ENCODE measurements at regions not wholly inside any gene's neighbourhood (a gene's known extent, or its start where the extent isn't known, plus 50 kb on each side); places are given as distances from the start of the nearest gene placed in this dataset.

- no peak overlapping the region for H3K27ac Mint-ChIP-seq
- peaks cover 7% of the 10 kb centered on the region for H3K27me3 Mint-ChIP-seq
Measured at GRCh38 chr5:111641533-111642233, 115.3 kb downstream of the NREP start.

GRCh38 chr5:111639912-111640311, 117.1 kb downstream of the NREP start:
- H3K9me3 Mint-ChIP-seq (ENCODE audit: low read depth), result peaks cover 25% of the 10 kb centered on the region
- TF ChIP-seq CTCF (IDR thresholded peaks at IDR 0.05; ENCODE audit: unreplicated experiment), result no peak
- H3K27ac Mint-ChIP-seq, result no peak overlapping the region
- peaks cover under 1% of the 10 kb centered on the region for H3K27me3 Mint-ChIP-seq
- H3K4me3 Mint-ChIP-seq (ENCODE audit: low read depth), result no peak overlapping the region
- peaks cover 4% of the 10 kb centered on the region for H3K36me3 Mint-ChIP-seq (ENCODE audit: insufficient read depth)
- peaks cover 7% of the 10 kb centered on the region for H3K4me1 Mint-ChIP-seq (ENCODE audit: low read depth)
- DNase-seq (ENCODE audit: low spot score, unreplicated experiment), result no peak

More at GRCh38 chr5:111641533-111642233, 115.3 kb downstream of the NREP start:
- no peak for TF ChIP-seq CTCF (IDR thresholded peaks at IDR 0.05; ENCODE audit: unreplicated experiment)
- no peak overlapping the region for H3K4me3 Mint-ChIP-seq (ENCODE audit: low read depth)
- peaks cover 7% of the 10 kb centered on the region for H3K4me1 Mint-ChIP-seq (ENCODE audit: low read depth)
- H3K9me3 Mint-ChIP-seq (ENCODE audit: low read depth), result peaks cover 25% of the 10 kb centered on the region
- DNase-seq (ENCODE audit: low spot score, unreplicated experiment), result no peak
- H3K36me3 Mint-ChIP-seq (ENCODE audit: insufficient read depth), result peaks cover 4% of the 10 kb centered on the region

GRCh38 chr5:111636736-111637135, 120.3 kb downstream of the NREP start:
- Mint-ChIP-seq H3K9me3 (ENCODE audit: low read depth) (peaks cover 25% of the 10 kb centered on the region), H3K27me3 (peaks cover 4% of the 10 kb centered on the region), H3K4me1 (ENCODE audit: low read depth) (no peaks in the 10 kb centered on the region), H3K36me3 (ENCODE audit: insufficient read depth) (peaks cover 4% of the 10 kb centered on the region), H3K27ac (no peak overlapping the region), H3K4me3 (ENCODE audit: low read depth) (no peak overlapping the region)
- no peak for DNase-seq (ENCODE audit: low spot score, unreplicated experiment)
- TF ChIP-seq CTCF (IDR thresholded peaks at IDR 0.05; ENCODE audit: unreplicated experiment), result no peak

- TF ChIP-seq CTCF (IDR thresholded peaks at IDR 0.05; ENCODE audit: unreplicated experiment), result no peak
- Mint-ChIP-seq H3K9me3 (ENCODE audit: low read depth) (peaks cover 25% of the 10 kb centered on the region), H3K36me3 (ENCODE audit: insufficient read depth) (peaks cover 4% of the 10 kb centered on the region), H3K4me1 (ENCODE audit: low read depth) (no peaks in the 10 kb centered on the region), H3K4me3 (ENCODE audit: low read depth) (no peak overlapping the region), H3K27ac (no peak overlapping the region), H3K27me3 (peaks cover 4% of the 10 kb centered on the region)
- no peak for DNase-seq (ENCODE audit: low spot score, unreplicated experiment)
Measured at GRCh38 chr5:111635916-111636570, 121.0 kb downstream of the NREP start.

- DNase-seq (ENCODE audit: low spot score, unreplicated experiment), result no peak
- no peak for TF ChIP-seq CTCF (IDR thresholded peaks at IDR 0.05; ENCODE audit: unreplicated experiment)
- peaks cover 19% of the 10 kb centered on the region for H3K9me3 Mint-ChIP-seq (ENCODE audit: low read depth)
- H3K27me3 Mint-ChIP-seq, result peaks cover 4% of the 10 kb centered on the region
- H3K4me3 Mint-ChIP-seq (ENCODE audit: low read depth), result no peak overlapping the region
- peaks cover 3% of the 10 kb centered on the region for H3K36me3 Mint-ChIP-seq (ENCODE audit: insufficient read depth)
- H3K27ac Mint-ChIP-seq, result no peak overlapping the region
- no peaks in the 10 kb centered on the region for H3K4me1 Mint-ChIP-seq (ENCODE audit: low read depth)
Measured at GRCh38 chr5:111635151-111635902, 121.7 kb downstream of the NREP start.

Measured in progenitor cell of endocrine pancreas (in vitro differentiated cells).